ENCODE measurements at regions not wholly inside any gene's neighbourhood (a gene's known extent, or its start where the extent isn't known, plus 50 kb on each side); places are given as distances from the start of the nearest gene placed in this dataset.

DNA sequence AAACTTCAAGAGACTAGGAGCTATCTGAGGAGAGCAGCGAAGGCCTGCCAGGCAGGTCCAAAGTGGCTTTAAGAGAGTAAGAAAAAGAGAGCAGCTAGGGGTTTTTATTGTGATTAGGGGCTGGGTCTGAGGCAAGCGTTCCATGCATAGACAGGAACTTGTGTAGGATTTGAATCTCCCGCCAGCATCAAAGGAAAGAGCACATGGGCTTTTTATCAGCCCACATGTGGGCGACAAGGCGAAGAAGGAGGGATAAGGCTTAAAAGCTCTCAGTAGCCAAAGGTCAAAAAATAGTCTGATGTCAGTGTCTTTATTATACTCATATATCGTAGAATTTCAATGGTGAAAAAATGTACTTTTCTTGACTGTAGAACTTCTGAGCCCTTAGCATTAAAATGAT is 178.5 kb upstream of the TMEFF2 start:
- TF ChIP-seq, protein P1, sequence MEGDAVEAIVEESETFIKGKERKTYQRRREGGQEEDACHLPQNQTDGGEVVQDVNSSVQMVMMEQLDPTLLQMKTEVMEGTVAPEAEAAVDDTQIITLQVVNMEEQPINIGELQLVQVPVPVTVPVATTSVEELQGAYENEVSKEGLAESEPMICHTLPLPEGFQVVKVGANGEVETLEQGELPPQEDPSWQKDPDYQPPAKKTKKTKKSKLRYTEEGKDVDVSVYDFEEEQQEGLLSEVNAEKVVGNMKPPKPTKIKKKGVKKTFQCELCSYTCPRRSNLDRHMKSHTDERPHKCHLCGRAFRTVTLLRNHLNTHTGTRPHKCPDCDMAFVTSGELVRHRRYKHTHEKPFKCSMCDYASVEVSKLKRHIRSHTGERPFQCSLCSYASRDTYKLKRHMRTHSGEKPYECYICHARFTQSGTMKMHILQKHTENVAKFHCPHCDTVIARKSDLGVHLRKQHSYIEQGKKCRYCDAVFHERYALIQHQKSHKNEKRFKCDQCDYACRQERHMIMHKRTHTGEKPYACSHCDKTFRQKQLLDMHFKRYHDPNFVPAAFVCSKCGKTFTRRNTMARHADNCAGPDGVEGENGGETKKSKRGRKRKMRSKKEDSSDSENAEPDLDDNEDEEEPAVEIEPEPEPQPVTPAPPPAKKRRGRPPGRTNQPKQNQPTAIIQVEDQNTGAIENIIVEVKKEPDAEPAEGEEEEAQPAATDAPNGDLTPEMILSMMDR (IDR thresholded peaks at IDR 0.05), result no peak
- TF ChIP-seq, protein P2, sequence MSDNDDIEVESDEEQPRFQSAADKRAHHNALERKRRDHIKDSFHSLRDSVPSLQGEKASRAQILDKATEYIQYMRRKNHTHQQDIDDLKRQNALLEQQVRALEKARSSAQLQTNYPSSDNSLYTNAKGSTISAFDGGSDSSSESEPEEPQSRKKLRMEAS (IDR thresholded peaks at IDR 0.05), result no peak
- TF ChIP-seq TP53 (CRISPR knock-in tag; IDR thresholded peaks at IDR 0.05), result no peak
- no peak for TF ChIP-seq POLR2A (IDR thresholded peaks at IDR 0.05; ENCODE audit: low read length)
- TF ChIP-seq RAD21 (conservative IDR thresholded peaks at IDR 0.05 in 1 of 2, IDR thresholded peaks at IDR 0.05 in 1 of 2), result no peak
- TF ChIP-seq SREBF2 (IDR thresholded peaks at IDR 0.05), result no peak
- no peak for TF ChIP-seq EP300 (IDR thresholded peaks at IDR 0.05)
